ENCODE measurements at regions not wholly inside any gene's neighbourhood (a gene's known extent, or its start where the extent isn't known, plus 50 kb on each side); places are given as distances from the start of the nearest gene placed in this dataset.

DNA sequence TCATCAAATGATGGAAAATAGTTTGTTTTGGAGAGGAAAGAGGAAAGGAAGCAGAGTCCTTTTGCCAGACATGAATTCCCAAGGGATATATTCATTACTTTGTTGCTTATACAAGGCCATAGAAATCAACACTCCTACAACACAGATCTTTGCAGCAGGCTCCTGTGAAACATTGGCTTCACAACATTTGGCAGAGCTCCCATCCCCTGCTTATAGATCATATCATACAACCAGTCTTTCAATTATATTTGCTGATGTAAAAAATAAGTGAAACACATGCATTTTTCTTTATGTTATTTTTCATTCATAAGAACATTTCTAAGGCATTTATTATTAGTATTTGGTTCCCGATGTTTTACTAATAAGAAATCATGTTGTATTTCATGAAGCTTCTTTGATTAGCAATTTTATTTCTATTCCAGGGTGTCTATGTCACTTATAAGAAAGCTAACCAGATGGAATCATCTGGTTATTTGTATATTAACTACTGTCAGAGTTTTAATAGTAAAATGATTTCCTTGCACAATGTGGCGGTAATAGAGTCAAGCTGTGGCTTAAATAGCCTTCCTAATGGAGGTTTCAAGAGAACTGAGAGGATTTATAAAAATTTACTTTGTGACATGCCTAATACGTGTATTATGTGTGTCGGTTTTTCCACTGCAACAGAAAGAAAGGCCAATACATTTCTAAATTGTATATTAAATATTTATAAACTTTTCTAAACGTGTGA is 470.3 kb upstream of the NCAM2 start:
- Histone ChIP-seq H3K27ac (ENCODE audit: low read depth, low read length) (no peak overlapping the region), H3K4me3 (ENCODE audit: low read depth, low read length) (no peak overlapping the region), H3K27me3 (ENCODE audit: control insufficient read depth, insufficient read depth, low read length) (no peaks in the 10 kb centered on the region), H3K9me3 (ENCODE audit: control insufficient read depth, insufficient read depth, low read length) (peaks cover 10% of the 10 kb centered on the region)
- TF ChIP-seq, protein P1, sequence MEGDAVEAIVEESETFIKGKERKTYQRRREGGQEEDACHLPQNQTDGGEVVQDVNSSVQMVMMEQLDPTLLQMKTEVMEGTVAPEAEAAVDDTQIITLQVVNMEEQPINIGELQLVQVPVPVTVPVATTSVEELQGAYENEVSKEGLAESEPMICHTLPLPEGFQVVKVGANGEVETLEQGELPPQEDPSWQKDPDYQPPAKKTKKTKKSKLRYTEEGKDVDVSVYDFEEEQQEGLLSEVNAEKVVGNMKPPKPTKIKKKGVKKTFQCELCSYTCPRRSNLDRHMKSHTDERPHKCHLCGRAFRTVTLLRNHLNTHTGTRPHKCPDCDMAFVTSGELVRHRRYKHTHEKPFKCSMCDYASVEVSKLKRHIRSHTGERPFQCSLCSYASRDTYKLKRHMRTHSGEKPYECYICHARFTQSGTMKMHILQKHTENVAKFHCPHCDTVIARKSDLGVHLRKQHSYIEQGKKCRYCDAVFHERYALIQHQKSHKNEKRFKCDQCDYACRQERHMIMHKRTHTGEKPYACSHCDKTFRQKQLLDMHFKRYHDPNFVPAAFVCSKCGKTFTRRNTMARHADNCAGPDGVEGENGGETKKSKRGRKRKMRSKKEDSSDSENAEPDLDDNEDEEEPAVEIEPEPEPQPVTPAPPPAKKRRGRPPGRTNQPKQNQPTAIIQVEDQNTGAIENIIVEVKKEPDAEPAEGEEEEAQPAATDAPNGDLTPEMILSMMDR (IDR thresholded peaks at IDR 0.05; ENCODE audit: low read depth, low read length), result no peak
- POLR2A ChIA-PET, result no interaction called here
- no peak for DNase-seq (ENCODE audit: low read depth, low spot score)
- CTCF ChIA-PET, result no interaction called here

DNA sequence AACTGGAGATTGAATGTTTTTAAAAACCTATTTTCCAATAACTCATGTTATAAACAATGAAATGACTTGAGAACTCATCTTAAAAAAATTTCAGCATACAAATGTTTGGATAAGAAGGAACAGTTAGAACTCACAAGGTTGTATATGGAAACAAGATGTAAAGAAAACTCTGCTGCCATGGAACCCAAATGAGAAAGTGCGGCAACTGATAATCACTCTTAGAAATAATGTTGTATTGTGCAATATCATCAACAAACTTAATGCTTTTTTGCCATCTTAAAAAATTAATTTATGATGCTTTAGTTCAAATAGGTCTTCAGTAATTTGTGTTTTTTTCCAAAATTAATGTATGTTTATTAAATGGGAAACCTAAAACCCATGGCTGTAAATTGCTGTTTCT is 461.1 kb upstream of the NCAM2 start:
- DNase-seq (ENCODE audit: low read depth, low spot score), result no peak
- Histone ChIP-seq H3K27me3 (ENCODE audit: control insufficient read depth, insufficient read depth, low read length) (no peaks in the 10 kb centered on the region), H3K27ac (ENCODE audit: low read depth, low read length) (no peak overlapping the region), H3K9me3 (ENCODE audit: control insufficient read depth, insufficient read depth, low read length) (peaks cover 31% of the 10 kb centered on the region), H3K4me3 (ENCODE audit: low read depth, low read length) (no peak overlapping the region)
- CTCF ChIA-PET, result no interaction called here
- POLR2A ChIA-PET, result no interaction called here
- TF ChIP-seq, protein P1 (IDR thresholded peaks at IDR 0.05; ENCODE audit: low read depth, low read length), result no peak

DNA sequence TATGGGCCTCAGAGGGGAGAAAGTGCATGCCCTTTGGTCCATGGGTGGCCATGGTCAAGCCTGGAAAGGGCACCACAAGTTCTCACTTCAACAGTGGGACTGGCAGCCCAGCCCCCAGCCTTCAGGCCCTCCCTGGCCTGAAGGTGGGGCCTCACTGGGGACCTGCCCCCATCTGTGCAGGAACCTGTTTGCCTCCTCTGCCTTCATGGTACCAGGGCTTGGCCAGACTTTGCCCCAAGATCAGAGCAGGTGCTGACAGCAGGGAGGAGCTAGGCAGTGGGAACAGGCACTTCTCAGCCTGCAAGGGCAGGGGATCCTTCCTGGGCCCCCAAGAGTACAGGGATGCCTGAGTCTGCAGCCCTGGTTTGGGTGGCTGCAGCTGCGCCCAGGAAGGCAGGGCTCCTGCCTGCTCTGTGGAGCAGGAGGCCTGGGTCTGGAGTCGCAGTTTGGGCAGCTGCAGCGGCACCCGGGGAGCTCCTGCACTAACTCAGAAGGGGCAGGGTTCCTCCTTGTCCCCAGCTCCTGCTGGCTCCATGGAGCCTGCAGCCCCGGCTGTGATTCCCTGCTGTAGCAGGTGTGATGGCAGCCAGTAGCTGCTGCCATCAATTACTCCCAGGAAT is 460.1 kb upstream of the NCAM2 start:
- TF ChIP-seq, protein P1 (IDR thresholded peaks at IDR 0.05; ENCODE audit: low read depth, low read length), result no peak
- Histone ChIP-seq H3K9me3 (ENCODE audit: control insufficient read depth, insufficient read depth, low read length) (peaks cover 28% of the 10 kb centered on the region), H3K27ac (ENCODE audit: low read depth, low read length) (no peak overlapping the region), H3K4me3 (ENCODE audit: low read depth, low read length) (no peak overlapping the region), H3K27me3 (ENCODE audit: control insufficient read depth, insufficient read depth, low read length) (no peaks in the 10 kb centered on the region)
- CTCF ChIA-PET, result no interaction called here
- DNase-seq (ENCODE audit: low read depth, low spot score), result no peak
- POLR2A ChIA-PET, result no interaction called here

DNA sequence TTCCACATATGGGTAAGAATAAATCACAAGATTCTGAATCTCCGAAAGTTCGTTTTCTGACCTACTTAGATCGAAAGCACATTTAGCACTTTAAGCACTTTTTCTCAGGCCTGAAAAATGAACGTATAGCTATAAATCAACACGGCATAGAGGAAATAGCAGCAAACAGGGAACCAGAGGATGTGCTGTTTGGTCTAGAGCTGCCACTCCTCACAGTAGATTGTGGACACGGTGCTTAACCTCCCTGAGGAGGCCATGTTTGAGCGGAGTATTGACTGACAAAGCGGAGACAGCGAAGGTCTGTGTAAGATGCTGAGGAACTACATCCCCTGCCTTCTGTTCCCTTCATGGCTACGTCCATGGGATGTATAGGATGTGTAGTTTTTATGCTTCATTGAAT is 452.8 kb upstream of the NCAM2 start:
- TF ChIP-seq, protein P1 (IDR thresholded peaks at IDR 0.05; ENCODE audit: low read depth, low read length), result no peak
- CTCF ChIA-PET, result no interaction called here
- H3K27ac ChIP-seq (ENCODE audit: low read depth, low read length), result no peak overlapping the region

DNA sequence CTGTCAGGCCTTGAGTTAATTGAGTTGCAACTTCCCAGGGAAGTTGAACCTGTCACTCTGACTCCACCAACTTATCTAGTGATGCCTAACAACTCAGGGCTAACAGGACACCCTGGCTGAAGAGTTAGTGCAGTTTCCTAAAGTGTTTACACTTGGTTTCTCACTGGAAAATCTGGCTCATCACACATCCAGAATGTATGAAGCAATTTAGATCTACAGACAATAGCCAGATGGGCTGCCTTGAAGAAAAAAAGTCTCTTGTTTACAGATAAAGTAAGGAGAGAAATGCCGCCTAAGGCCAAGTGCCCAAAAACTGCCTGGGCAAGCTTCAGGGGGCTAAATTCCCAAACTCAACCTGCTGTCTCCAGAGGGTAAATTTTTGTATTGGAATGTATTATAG is 446.3 kb upstream of the NCAM2 start:
- peaks cover 6% of the 10 kb centered on the region for H3K9me3 ChIP-seq (ENCODE audit: control insufficient read depth, insufficient read depth, low read length)
- no peak for DNase-seq (ENCODE audit: low read depth, low spot score)
- H3K27ac ChIP-seq (ENCODE audit: low read depth, low read length), result no peak overlapping the region
- no peaks in the 10 kb centered on the region for H3K27me3 ChIP-seq (ENCODE audit: control insufficient read depth, insufficient read depth, low read length)
- CTCF ChIA-PET, result no interaction called here
- POLR2A ChIA-PET, result no interaction called here
- H3K4me3 ChIP-seq (ENCODE audit: low read depth, low read length), result no peak overlapping the region
- TF ChIP-seq, protein P1 (IDR thresholded peaks at IDR 0.05; ENCODE audit: low read depth, low read length), result no peak

More for the DNA sequence above, 452.8 kb upstream of the NCAM2 start:
- POLR2A ChIA-PET, result no interaction called here
- Histone ChIP-seq H3K27me3 (ENCODE audit: control insufficient read depth, insufficient read depth, low read length) (no peaks in the 10 kb centered on the region), H3K9me3 (ENCODE audit: control insufficient read depth, insufficient read depth, low read length) (peaks cover 14% of the 10 kb centered on the region), H3K4me3 (ENCODE audit: low read depth, low read length) (no peak overlapping the region)
- no peak for DNase-seq (ENCODE audit: low read depth, low spot score)

All from AG04450 (cell line).